GM12878 (cell line): ENCODE measurements at regions not wholly inside any gene's neighbourhood (a gene's known extent, or its start where the extent isn't known, plus 50 kb on each side); places are given as distances from the start of the nearest gene placed in this dataset.

Experiments
- BHLHE40 ChIP-seq, 2 experiments: fragments of 450-650 bp in 1 of 2; IDR thresholded peaks; 2 replicates each; pipeline ENCODE4 v1.6.1; 2011 to 2017; ENCODE audit warnings: low read depth in 2 of 2, borderline replicate concordance in 1 of 2, improper control_type of control experiment in 1 of 2, low read length in 1 of 2, mild to moderate bottlenecking in 1 of 2
- CHD1 ChIP-seq: IDR thresholded peaks from 2 replicates; pipeline ENCODE4 v1.6.1; 2012; ENCODE audit warnings: low read depth, low read length, improper control_type of control experiment
- FOXM1 ChIP-seq: IDR thresholded peaks from 2 replicates; pipeline ENCODE4 v1.6.1; 2012; ENCODE audit warnings: low read depth, mild to moderate bottlenecking, inconsistent platforms, low read length, moderate library complexity
- IRF4 ChIP-seq: IDR thresholded peaks from 2 replicates; pipeline ENCODE4 v1.6.1; 2011; ENCODE audit warnings: low read depth, low read length
- JUNB ChIP-seq: IDR thresholded peaks from 2 replicates; pipeline ENCODE4 v1.6.1; 2016; ENCODE audit warnings: antibody characterized with exemption, mild to moderate bottlenecking
- KDM1A ChIP-seq: fragments of 200-600 bp; sonication (generic); IDR thresholded peaks from 2 replicates; pipeline ENCODE4 v1.6.1; 2016; ENCODE audit warnings: borderline replicate concordance
- POU2F2 ChIP-seq: IDR thresholded peaks from 3 replicates; pipeline ENCODE4 v1.6.1; 2011; ENCODE audit warnings: low read depth, mild to moderate bottlenecking, low read length, borderline replicate concordance
- RBBP5 ChIP-seq: fragments of 200-600 bp; sonication (generic); conservative IDR thresholded peaks from 2 replicates; pipeline ENCODE4 v1.6.1; 2016
- RCOR1 ChIP-seq: conservative IDR thresholded peaks from 2 replicates; pipeline ENCODE4 v1.6.1; 2012; ENCODE audit warnings: low read depth, low read length, improper control_type of control experiment
- RUNX3 ChIP-seq: IDR thresholded peaks from 2 replicates; pipeline ENCODE4 v1.6.1; 2012; ENCODE audit warnings: low read length, inconsistent platforms
- SUPT20H ChIP-seq: IDR thresholded peaks from 2 replicates; pipeline ENCODE4 v1.6.1; 2011; ENCODE audit warnings: low read depth, mild to moderate bottlenecking, low read length, moderate library complexity, borderline replicate concordance; ENCODE audit not compliant: control insufficient read depth
- TCF3 ChIP-seq: IDR thresholded peaks from 2 replicates; pipeline ENCODE4 v1.6.1; 2012; ENCODE audit warnings: low read depth, mild to moderate bottlenecking, low read length, borderline replicate concordance; ENCODE audit not compliant: insufficient read depth
- TCF7 ChIP-seq: IDR thresholded peaks from 2 replicates; pipeline ENCODE4 v1.6.1; 2014; ENCODE audit warnings: antibody characterized with exemption, borderline replicate concordance
- ZNF24 ChIP-seq: fragments of 450-650 bp; IDR thresholded peaks from 2 replicates; pipeline ENCODE4 v1.6.1; 2017; ENCODE audit warnings: antibody characterized with exemption, mild to moderate bottlenecking
- TF ChIP-seq, protein P1 (sequence below): fragments of 450-650 bp; IDR thresholded peaks from 2 replicates; pipeline ENCODE4 v1.6.1; 2016; ENCODE audit warnings: mild to moderate bottlenecking, moderate library complexity, borderline replicate concordance
- TF ChIP-seq, protein P2 (sequence below): fragments of 450-650 bp; IDR thresholded peaks from 2 replicates; pipeline ENCODE4 v1.6.1; 2017; ENCODE audit warnings: mild to moderate bottlenecking, moderate library complexity
- TF ChIP-seq, protein P3 (sequence below): fragments of 450-650 bp; IDR thresholded peaks from 2 replicates; pipeline ENCODE4 v1.6.1; 2018; ENCODE audit warnings: mild to moderate bottlenecking, low read depth, moderate library complexity; ENCODE audit not compliant: partially characterized antibody

DNA sequence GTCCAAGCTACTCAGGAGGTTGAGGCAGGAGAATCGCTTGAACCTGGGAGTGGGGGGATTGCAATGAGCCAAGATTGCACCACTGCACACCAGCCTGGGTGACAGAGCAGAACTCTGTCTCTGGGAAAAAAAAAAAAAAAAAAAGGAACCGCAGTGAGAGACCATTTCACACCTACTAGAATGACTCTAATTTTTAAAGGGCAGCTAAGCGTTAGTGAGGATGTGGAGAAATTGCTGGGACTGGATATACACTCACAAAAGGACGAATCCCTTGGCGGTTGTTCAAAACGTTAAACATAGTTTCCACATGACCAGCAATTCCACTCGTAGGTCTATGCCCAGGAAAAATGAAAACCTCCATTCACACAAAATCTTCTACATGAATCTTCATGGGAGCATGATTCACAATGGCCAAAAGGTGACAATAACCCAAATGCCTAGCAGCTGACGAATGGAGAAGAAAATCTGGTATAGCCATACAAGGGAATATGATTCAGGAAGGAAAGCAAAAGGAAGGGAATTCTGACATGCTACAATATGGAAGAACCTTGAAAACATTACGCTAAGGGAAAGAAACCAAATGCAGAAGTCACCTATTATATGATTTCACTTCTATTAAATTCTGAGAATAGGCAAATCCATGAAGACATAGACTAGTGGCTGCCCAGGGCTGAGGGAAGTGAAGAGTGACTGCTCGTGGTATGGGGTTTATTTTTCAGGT lies 127.0 kb downstream of the CHSY1 start (continued):
- TF ChIP-seq TCF7 (no peak), JUNB (no peak), SUPT20H (no peak), CHD1 (no peak), TCF3 (no peak), RUNX3 (peak; percentile 34; the same call in 1 of the 2 replicates), RCOR1 (no peak), KDM1A (no peak), ZNF24 (no peak), IRF4 (no peak), BHLHE40 (IDR thresholded peaks at IDR 0.05; ENCODE audit: borderline replicate concordance in 1 of 2, low read depth in 2 of 2, low read length in 1 of 2) (no peak), POU2F2 (no peak), RBBP5 (no peak), FOXM1 (no peak)
- TF ChIP-seq, protein P1, sequence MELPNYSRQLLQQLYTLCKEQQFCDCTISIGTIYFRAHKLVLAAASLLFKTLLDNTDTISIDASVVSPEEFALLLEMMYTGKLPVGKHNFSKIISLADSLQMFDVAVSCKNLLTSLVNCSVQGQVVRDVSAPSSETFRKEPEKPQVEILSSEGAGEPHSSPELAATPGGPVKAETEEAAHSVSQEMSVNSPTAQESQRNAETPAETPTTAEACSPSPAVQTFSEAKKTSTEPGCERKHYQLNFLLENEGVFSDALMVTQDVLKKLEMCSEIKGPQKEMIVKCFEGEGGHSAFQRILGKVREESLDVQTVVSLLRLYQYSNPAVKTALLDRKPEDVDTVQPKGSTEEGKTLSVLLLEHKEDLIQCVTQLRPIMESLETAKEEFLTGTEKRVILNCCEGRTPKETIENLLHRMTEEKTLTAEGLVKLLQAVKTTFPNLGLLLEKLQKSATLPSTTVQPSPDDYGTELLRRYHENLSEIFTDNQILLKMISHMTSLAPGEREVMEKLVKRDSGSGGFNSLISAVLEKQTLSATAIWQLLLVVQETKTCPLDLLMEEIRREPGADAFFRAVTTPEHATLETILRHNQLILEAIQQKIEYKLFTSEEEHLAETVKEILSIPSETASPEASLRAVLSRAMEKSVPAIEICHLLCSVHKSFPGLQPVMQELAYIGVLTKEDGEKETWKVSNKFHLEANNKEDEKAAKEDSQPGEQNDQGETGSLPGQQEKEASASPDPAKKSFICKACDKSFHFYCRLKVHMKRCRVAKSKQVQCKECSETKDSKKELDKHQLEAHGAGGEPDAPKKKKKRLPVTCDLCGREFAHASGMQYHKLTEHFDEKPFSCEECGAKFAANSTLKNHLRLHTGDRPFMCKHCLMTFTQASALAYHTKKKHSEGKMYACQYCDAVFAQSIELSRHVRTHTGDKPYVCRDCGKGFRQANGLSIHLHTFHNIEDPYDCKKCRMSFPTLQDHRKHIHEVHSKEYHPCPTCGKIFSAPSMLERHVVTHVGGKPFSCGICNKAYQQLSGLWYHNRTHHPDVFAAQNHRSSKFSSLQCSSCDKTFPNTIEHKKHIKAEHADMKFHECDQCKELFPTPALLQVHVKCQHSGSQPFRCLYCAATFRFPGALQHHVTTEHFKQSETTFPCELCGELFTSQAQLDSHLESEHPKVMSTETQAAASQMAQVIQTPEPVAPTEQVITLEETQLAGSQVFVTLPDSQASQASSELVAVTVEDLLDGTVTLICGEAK = no peak
- TF ChIP-seq, protein P2, sequence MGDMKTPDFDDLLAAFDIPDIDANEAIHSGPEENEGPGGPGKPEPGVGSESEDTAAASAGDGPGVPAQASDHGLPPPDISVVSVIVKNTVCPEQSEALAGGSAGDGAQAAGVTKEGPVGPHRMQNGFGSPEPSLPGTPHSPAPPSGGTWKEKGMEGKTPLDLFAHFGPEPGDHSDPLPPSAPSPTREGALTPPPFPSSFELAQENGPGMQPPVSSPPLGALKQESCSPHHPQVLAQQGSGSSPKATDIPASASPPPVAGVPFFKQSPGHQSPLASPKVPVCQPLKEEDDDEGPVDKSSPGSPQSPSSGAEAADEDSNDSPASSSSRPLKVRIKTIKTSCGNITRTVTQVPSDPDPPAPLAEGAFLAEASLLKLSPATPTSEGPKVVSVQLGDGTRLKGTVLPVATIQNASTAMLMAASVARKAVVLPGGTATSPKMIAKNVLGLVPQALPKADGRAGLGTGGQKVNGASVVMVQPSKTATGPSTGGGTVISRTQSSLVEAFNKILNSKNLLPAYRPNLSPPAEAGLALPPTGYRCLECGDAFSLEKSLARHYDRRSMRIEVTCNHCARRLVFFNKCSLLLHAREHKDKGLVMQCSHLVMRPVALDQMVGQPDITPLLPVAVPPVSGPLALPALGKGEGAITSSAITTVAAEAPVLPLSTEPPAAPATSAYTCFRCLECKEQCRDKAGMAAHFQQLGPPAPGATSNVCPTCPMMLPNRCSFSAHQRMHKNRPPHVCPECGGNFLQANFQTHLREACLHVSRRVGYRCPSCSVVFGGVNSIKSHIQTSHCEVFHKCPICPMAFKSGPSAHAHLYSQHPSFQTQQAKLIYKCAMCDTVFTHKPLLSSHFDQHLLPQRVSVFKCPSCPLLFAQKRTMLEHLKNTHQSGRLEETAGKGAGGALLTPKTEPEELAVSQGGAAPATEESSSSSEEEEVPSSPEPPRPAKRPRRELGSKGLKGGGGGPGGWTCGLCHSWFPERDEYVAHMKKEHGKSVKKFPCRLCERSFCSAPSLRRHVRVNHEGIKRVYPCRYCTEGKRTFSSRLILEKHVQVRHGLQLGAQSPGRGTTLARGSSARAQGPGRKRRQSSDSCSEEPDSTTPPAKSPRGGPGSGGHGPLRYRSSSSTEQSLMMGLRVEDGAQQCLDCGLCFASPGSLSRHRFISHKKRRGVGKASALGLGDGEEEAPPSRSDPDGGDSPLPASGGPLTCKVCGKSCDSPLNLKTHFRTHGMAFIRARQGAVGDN = no peak
- TF ChIP-seq, protein P3, sequence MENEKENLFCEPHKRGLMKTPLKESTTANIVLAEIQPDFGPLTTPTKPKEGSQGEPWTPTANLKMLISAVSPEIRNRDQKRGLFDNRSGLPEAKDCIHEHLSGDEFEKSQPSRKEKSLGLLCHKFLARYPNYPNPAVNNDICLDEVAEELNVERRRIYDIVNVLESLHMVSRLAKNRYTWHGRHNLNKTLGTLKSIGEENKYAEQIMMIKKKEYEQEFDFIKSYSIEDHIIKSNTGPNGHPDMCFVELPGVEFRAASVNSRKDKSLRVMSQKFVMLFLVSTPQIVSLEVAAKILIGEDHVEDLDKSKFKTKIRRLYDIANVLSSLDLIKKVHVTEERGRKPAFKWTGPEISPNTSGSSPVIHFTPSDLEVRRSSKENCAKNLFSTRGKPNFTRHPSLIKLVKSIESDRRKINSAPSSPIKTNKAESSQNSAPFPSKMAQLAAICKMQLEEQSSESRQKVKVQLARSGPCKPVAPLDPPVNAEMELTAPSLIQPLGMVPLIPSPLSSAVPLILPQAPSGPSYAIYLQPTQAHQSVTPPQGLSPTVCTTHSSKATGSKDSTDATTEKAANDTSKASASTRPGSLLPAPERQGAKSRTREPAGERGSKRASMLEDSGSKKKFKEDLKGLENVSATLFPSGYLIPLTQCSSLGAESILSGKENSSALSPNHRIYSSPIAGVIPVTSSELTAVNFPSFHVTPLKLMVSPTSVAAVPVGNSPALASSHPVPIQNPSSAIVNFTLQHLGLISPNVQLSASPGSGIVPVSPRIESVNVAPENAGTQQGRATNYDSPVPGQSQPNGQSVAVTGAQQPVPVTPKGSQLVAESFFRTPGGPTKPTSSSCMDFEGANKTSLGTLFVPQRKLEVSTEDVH = no peak
